ENCODE measurements at regions not wholly inside any gene's neighbourhood (a gene's known extent, or its start where the extent isn't known, plus 50 kb on each side); places are given as distances from the start of the nearest gene placed in this dataset.

- no peak for TF ChIP-seq POLR2AphosphoS5 (IDR thresholded peaks at IDR 0.05; ENCODE audit: low read depth, low read length)
- TF ChIP-seq, protein P1, sequence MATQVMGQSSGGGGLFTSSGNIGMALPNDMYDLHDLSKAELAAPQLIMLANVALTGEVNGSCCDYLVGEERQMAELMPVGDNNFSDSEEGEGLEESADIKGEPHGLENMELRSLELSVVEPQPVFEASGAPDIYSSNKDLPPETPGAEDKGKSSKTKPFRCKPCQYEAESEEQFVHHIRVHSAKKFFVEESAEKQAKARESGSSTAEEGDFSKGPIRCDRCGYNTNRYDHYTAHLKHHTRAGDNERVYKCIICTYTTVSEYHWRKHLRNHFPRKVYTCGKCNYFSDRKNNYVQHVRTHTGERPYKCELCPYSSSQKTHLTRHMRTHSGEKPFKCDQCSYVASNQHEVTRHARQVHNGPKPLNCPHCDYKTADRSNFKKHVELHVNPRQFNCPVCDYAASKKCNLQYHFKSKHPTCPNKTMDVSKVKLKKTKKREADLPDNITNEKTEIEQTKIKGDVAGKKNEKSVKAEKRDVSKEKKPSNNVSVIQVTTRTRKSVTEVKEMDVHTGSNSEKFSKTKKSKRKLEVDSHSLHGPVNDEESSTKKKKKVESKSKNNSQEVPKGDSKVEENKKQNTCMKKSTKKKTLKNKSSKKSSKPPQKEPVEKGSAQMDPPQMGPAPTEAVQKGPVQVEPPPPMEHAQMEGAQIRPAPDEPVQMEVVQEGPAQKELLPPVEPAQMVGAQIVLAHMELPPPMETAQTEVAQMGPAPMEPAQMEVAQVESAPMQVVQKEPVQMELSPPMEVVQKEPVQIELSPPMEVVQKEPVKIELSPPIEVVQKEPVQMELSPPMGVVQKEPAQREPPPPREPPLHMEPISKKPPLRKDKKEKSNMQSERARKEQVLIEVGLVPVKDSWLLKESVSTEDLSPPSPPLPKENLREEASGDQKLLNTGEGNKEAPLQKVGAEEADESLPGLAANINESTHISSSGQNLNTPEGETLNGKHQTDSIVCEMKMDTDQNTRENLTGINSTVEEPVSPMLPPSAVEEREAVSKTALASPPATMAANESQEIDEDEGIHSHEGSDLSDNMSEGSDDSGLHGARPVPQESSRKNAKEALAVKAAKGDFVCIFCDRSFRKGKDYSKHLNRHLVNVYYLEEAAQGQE (IDR thresholded peaks at IDR 0.05; ENCODE audit: insufficient read depth in 1 of 2, low read depth in 2 of 2, low read length in 2 of 2) = no peak
- no peak for TF ChIP-seq SIN3A (IDR thresholded peaks at IDR 0.05; ENCODE audit: borderline replicate concordance, insufficient read depth, low read length)
- TF ChIP-seq TAF1 (IDR thresholded peaks at IDR 0.05; ENCODE audit: borderline replicate concordance, insufficient read depth, low read length) = no peak
Observed at GRCh38 chr13:33372251-33372919, 86.8 kb upstream of the STARD13 start.
